Stomach (tissue), 4 donors: ENCODE measurements at regions not wholly inside any gene's neighbourhood (a gene's known extent, or its start where the extent isn't known, plus 50 kb on each side); places are given as distances from the start of the nearest gene placed in this dataset.

Experiments used
- CTCF ChIP-seq, 7 experiments: fragments of 450-650 bp in 4 of 7; fragments of 200-600 bp in 3 of 7; sonication (generic) in 3 of 7; IDR thresholded peaks; one replicate each; pipeline ENCODE4 v1.5.1; 2016 to 2019; ENCODE audit warnings: antibody characterized with exemption in 7 of 7, control low read depth in 2 of 7, mild to moderate bottlenecking in 1 of 7
- EP300 ChIP-seq: sonication (generic); formaldehyde crosslinking; IDR thresholded peaks from one replicate; pipeline ENCODE4 v1.6.1; 2017; ENCODE audit warnings: antibody characterized with exemption
- POLR2A ChIP-seq, 4 donors: fragments of 450-650 bp; IDR thresholded peaks; one replicate each; pipeline ENCODE4 v1.6.1; 2016; ENCODE audit warnings: antibody characterized with exemption in 4 of 4, control low read depth in 2 of 4, mild to moderate bottlenecking in 1 of 4, moderate library complexity in 1 of 4
- POLR2AphosphoS5 ChIP-seq, 3 donors: sonication (generic); formaldehyde crosslinking; IDR thresholded peaks; one replicate each; pipeline ENCODE4 v1.6.1; 2016; ENCODE audit warnings: antibody characterized with exemption in 3 of 3

GRCh38 chr11:28858076-28858475 is 749.9 kb downstream of the METTL15 start:
- TF ChIP-seq EP300: no peak
- no peak for TF ChIP-seq CTCF (IDR thresholded peaks at IDR 0.05)
- no peak for TF ChIP-seq POLR2A (IDR thresholded peaks at IDR 0.05)
- TF ChIP-seq POLR2AphosphoS5 (IDR thresholded peaks at IDR 0.05): no peak
